ENCODE measurements at regions not wholly inside any gene's neighbourhood (a gene's known extent, or its start where the extent isn't known, plus 50 kb on each side); places are given as distances from the start of the nearest gene placed in this dataset.
"Not testable (repeated sequence)": the region's sequence is repeated elsewhere in the genome, so short reads cannot be mapped to it uniquely, and the experiment has no call there.

GRCh38 chr18:49685231-49685942 lies 123.5 kb downstream of the LIPG start:
- DNase-seq (ENCODE audit: low read depth, low spot score) = no peak
- no peaks in the 10 kb centered on the region for H3K27me3 Mint-ChIP-seq (ENCODE audit: low read depth)
- H3K9me3 Mint-ChIP-seq = peaks cover 6% of the 10 kb centered on the region
- no peaks in the 10 kb centered on the region for H3K4me1 Mint-ChIP-seq
- no peak for TF ChIP-seq CTCF (conservative IDR thresholded peaks at IDR 0.05)
- no peak overlapping the region for H3K4me3 Mint-ChIP-seq
- no peak overlapping the region for H3K27ac Mint-ChIP-seq (ENCODE audit: unreplicated experiment)
- H3K36me3 Mint-ChIP-seq (ENCODE audit: low read depth) = no peaks in the 10 kb centered on the region

- H3K36me3 Mint-ChIP-seq (ENCODE audit: low read depth); H3K9me3 Mint-ChIP-seq; DNase-seq (ENCODE audit: low read depth, low spot score); H3K4me3 Mint-ChIP-seq; H3K27ac Mint-ChIP-seq (ENCODE audit: unreplicated experiment); H3K27me3 Mint-ChIP-seq (ENCODE audit: low read depth): not testable (repeated sequence)
- H3K4me1 Mint-ChIP-seq = peaks cover 12% of the 10 kb centered on the region
These were observed 120.9 kb downstream of the LIPG start for GRCh38 chr18:49682803-49683190.

- no peak for TF ChIP-seq CTCF (conservative IDR thresholded peaks at IDR 0.05)
These were observed 120.4 kb downstream of the LIPG start for GRCh38 chr18:49682173-49682802.

GRCh38 chr18:49681387-49681786 lies 119.5 kb downstream of the LIPG start:
- H3K4me3 Mint-ChIP-seq = no peak overlapping the region
- peaks cover 11% of the 10 kb centered on the region for H3K9me3 Mint-ChIP-seq
- no peak overlapping the region for H3K27ac Mint-ChIP-seq (ENCODE audit: unreplicated experiment)
- no peaks in the 10 kb centered on the region for H3K36me3 Mint-ChIP-seq (ENCODE audit: low read depth)
- peaks cover 23% of the 10 kb centered on the region for H3K4me1 Mint-ChIP-seq
- no peak for TF ChIP-seq CTCF (conservative IDR thresholded peaks at IDR 0.05)
- no peaks in the 10 kb centered on the region for H3K27me3 Mint-ChIP-seq (ENCODE audit: low read depth)
- no peak for DNase-seq (ENCODE audit: low read depth, low spot score)

More at GRCh38 chr18:49682173-49682802, 120.4 kb downstream of the LIPG start:
- DNase-seq (ENCODE audit: low read depth, low spot score) = no peak
- no peak overlapping the region for H3K27ac Mint-ChIP-seq (ENCODE audit: unreplicated experiment)
- H3K4me3 Mint-ChIP-seq = no peak overlapping the region
- no peaks in the 10 kb centered on the region for H3K27me3 Mint-ChIP-seq (ENCODE audit: low read depth)
- H3K4me1 Mint-ChIP-seq = peaks cover 17% of the 10 kb centered on the region
- no peaks in the 10 kb centered on the region for H3K36me3 Mint-ChIP-seq (ENCODE audit: low read depth)
- peaks cover 9% of the 10 kb centered on the region for H3K9me3 Mint-ChIP-seq

- no peak overlapping the region for H3K4me3 Mint-ChIP-seq
- TF ChIP-seq CTCF (conservative IDR thresholded peaks at IDR 0.05) = no peak
- DNase-seq (ENCODE audit: low read depth, low spot score) = peak; percentile 6
- H3K4me1 Mint-ChIP-seq = peaks cover 33% of the 10 kb centered on the region
- H3K27ac Mint-ChIP-seq (ENCODE audit: unreplicated experiment) = no peak overlapping the region
- peaks cover 7% of the 10 kb centered on the region for H3K9me3 Mint-ChIP-seq
- no peaks in the 10 kb centered on the region for H3K27me3 Mint-ChIP-seq (ENCODE audit: low read depth)
- no peaks in the 10 kb centered on the region for H3K36me3 Mint-ChIP-seq (ENCODE audit: low read depth)
These were observed 116.6 kb downstream of the LIPG start for GRCh38 chr18:49678440-49678839.

- no peak for TF ChIP-seq CTCF (conservative IDR thresholded peaks at IDR 0.05)
- DNase-seq (ENCODE audit: low read depth, low spot score) = peak; percentile 36
- no peak overlapping the region for H3K27ac Mint-ChIP-seq (ENCODE audit: unreplicated experiment)
These were observed 116.0 kb downstream of the LIPG start for GRCh38 chr18:49677762-49678413.

More at GRCh38 chr18:49677762-49678413, 116.0 kb downstream of the LIPG start:
- Mint-ChIP-seq H3K27me3 (ENCODE audit: low read depth) (no peaks in the 10 kb centered on the region), H3K36me3 (ENCODE audit: low read depth) (no peaks in the 10 kb centered on the region), H3K4me1 (peaks cover 33% of the 10 kb centered on the region), H3K9me3 (peaks cover 7% of the 10 kb centered on the region), H3K4me3 (peak overlapping the region; percentile 32)

Data from neural crest cell (in vitro differentiated cells).